MM.1S (cell line): ENCODE measurements at regions not wholly inside any gene's neighbourhood (a gene's known extent, or its start where the extent isn't known, plus 50 kb on each side); places are given as distances from the start of the nearest gene placed in this dataset.

Experiments used
- CTCF ChIP-seq: fragments of 300-600 bp; sonication (generic); IDR thresholded peaks from 2 replicates; pipeline ENCODE4 v1.5.1; 2016; ENCODE audit warnings: antibody characterized with exemption, low read length, mixed read lengths
- EZH2 ChIP-seq: fragments of 300-600 bp; sonication (generic); optimal IDR thresholded peaks from 2 replicates; pipeline ENCODE3; 2017; ENCODE audit warnings: low read depth, mild to moderate bottlenecking, antibody characterized with exemption, low read length, mixed read lengths
- EZH2phosphoT487 ChIP-seq: fragments of 300-600 bp; sonication (generic); IDR thresholded peaks from 2 replicates; pipeline ENCODE4 v1.6.1; 2018; ENCODE audit warnings: antibody characterized with exemption, low read length

- TF ChIP-seq CTCF (no peak), EZH2 (no peak), EZH2phosphoT487 (no peak)
Observed at GRCh38 chr7:14055813-14056212, 66.3 kb upstream of the ETV1 start.
